Fibroblast of villous mesenchyme (primary cell): ENCODE measurements at regions not wholly inside any gene's neighbourhood (a gene's known extent, or its start where the extent isn't known, plus 50 kb on each side); places are given as distances from the start of the nearest gene placed in this dataset.

Experiments
- DNase-seq: peaks from one replicate; pipeline ENCODE4 v3.0.0-alpha.2; 2010; ENCODE audit warnings: low read depth
- H3K4me3 ChIP-seq: 2 replicates; pipeline ENCODE4 v1.5.1; 2011; ENCODE audit warnings: low read depth, mild to moderate bottlenecking, low read length
- CTCF ChIP-seq: IDR thresholded peaks from 2 replicates; pipeline ENCODE4 v1.5.1; 2012; ENCODE audit warnings: low read depth, mild to moderate bottlenecking, low read length; ENCODE audit not compliant: insufficient read depth

GRCh38 chr6:105817370-105817769 is 268.8 kb upstream of the PRDM1 start:
- no peak for TF ChIP-seq CTCF
- no peak overlapping the region for H3K4me3 ChIP-seq
- DNase-seq, result no peak

- H3K4me3 ChIP-seq, result no peak overlapping the region
- no peak for TF ChIP-seq CTCF
- no peak for DNase-seq
These were observed 269.3 kb upstream of the PRDM1 start for GRCh38 chr6:105816847-105817246.

GRCh38 chr6:105815661-105816555 is 270.2 kb upstream of the PRDM1 start:
- H3K4me3 ChIP-seq, result no peak overlapping the region
- no peak for DNase-seq
- TF ChIP-seq CTCF, result no peak

GRCh38 chr6:105814745-105815536 is 271.2 kb upstream of the PRDM1 start:
- DNase-seq, result no peak
- H3K4me3 ChIP-seq, result no peak overlapping the region
- no peak for TF ChIP-seq CTCF

GRCh38 chr6:105810922-105811482 is 275.1 kb upstream of the PRDM1 start:
- no peak for DNase-seq
- no peak overlapping the region for H3K4me3 ChIP-seq
- no peak for TF ChIP-seq CTCF

- TF ChIP-seq CTCF, result no peak
- no peak overlapping the region for H3K4me3 ChIP-seq
- peak; percentile 89 for DNase-seq
These were observed 275.8 kb upstream of the PRDM1 start for GRCh38 chr6:105810105-105810921.
